HEK293T (cell line): ENCODE measurements at regions not wholly inside any gene's neighbourhood (a gene's known extent, or its start where the extent isn't known, plus 50 kb on each side); places are given as distances from the start of the nearest gene placed in this dataset.

Experiments used
- ARNT ChIP-seq: fragments of 450-650 bp; IDR thresholded peaks from 2 replicates; pipeline ENCODE4 v1.6.1; 2017; ENCODE audit warnings: mild to moderate bottlenecking
- BHLHE40 ChIP-seq: fragments of 450-650 bp; IDR thresholded peaks from 2 replicates; pipeline ENCODE4 v1.6.1; 2016; ENCODE audit warnings: mild to moderate bottlenecking, moderate library complexity, borderline replicate concordance
- CTBP1 ChIP-seq: fragments of 450-650 bp; IDR thresholded peaks from 2 replicates; pipeline ENCODE4 v1.6.1; 2016; ENCODE audit warnings: borderline replicate concordance
- ELF4 ChIP-seq: fragments of 450-650 bp; IDR thresholded peaks from 2 replicates; pipeline ENCODE4 v1.6.1; 2017; ENCODE audit warnings: antibody characterized with exemption
- FOXA1 ChIP-seq: fragments of 450-650 bp; IDR thresholded peaks from 2 replicates; pipeline ENCODE4 v1.6.1; 2016; ENCODE audit warnings: mild to moderate bottlenecking
- FOXK2 ChIP-seq: fragments of 450-650 bp; IDR thresholded peaks from 2 replicates; pipeline ENCODE4 v1.6.1; 2016; ENCODE audit warnings: mild to moderate bottlenecking
- HDGF ChIP-seq: fragments of 450-650 bp; IDR thresholded peaks from 2 replicates; pipeline ENCODE4 v1.6.1; 2017; ENCODE audit warnings: antibody characterized with exemption, borderline replicate concordance
- L3MBTL2 ChIP-seq: fragments of 450-650 bp; conservative IDR thresholded peaks from 2 replicates; pipeline ENCODE4 v1.6.1; 2016; ENCODE audit warnings: mild to moderate bottlenecking
- NFRKB ChIP-seq: fragments of 450-650 bp; IDR thresholded peaks from 2 replicates; pipeline ENCODE4 v1.6.1; 2016; ENCODE audit warnings: mild to moderate bottlenecking, moderate library complexity
- SP1 ChIP-seq: fragments of 450-650 bp; IDR thresholded peaks from 2 replicates; pipeline ENCODE4 v1.6.1; 2017
- SUZ12 ChIP-seq: fragments of 450-650 bp; IDR thresholded peaks from 2 replicates; pipeline ENCODE4 v1.6.1; 2016; ENCODE audit warnings: mild to moderate bottlenecking
- TARDBP ChIP-seq: fragments of 450-650 bp; IDR thresholded peaks from 2 replicates; pipeline ENCODE4 v1.6.1; 2016
- ZNF384 ChIP-seq: fragments of 450-650 bp; IDR thresholded peaks from 2 replicates; pipeline ENCODE4 v1.6.1; 2016
- TF ChIP-seq, protein P1 (sequence below): fragments of 450-650 bp; IDR thresholded peaks from 2 replicates; pipeline ENCODE4 v1.6.1; 2016

DNA sequence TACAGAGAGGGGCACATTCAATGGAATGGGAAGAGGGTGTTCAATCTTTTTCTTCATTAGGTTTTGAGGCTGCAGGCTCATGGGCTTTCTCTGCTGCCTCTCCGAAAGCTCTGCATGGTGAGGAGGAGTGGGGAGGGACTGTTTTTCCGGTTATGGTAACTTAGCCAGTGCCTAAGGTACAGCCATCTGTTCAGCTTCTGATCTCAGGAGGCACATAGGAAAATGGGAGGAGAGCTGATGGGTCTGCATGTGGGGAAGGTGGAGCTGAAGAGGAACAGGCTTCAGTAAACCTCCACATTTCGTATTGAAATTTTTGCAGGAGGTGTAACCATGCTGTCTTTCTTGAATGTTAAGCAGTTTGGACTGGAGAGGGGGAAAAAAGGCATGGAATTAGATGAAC lies 1020.4 kb upstream of the WWC1 start:
- TF ChIP-seq ARNT (no peak), ZNF384 (no peak), SP1 (no peak), FOXA1 (no peak), NFRKB (no peak), FOXK2 (no peak), HDGF (no peak), L3MBTL2 (no peak), ELF4 (no peak), BHLHE40 (no peak), CTBP1 (no peak), TARDBP (no peak), SUZ12 (no peak)
- TF ChIP-seq, protein P1, sequence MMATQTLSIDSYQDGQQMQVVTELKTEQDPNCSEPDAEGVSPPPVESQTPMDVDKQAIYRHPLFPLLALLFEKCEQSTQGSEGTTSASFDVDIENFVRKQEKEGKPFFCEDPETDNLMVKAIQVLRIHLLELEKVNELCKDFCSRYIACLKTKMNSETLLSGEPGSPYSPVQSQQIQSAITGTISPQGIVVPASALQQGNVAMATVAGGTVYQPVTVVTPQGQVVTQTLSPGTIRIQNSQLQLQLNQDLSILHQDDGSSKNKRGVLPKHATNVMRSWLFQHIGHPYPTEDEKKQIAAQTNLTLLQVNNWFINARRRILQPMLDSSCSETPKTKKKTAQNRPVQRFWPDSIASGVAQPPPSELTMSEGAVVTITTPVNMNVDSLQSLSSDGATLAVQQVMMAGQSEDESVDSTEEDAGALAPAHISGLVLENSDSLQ = no peak
